ENCODE measurements at regions not wholly inside any gene's neighbourhood (a gene's known extent, or its start where the extent isn't known, plus 50 kb on each side); places are given as distances from the start of the nearest gene placed in this dataset.

GRCh38 chr17:33902901-33903449, 352.1 kb upstream of the CCL2 start:
- no peak for TF ChIP-seq CTCF (IDR thresholded peaks at IDR 0.05)
- TF ChIP-seq POLR2A (IDR thresholded peaks at IDR 0.05), result no peak

Measured in heart left ventricle (tissue), 13 donors.